HL-60 (cell line): ENCODE measurements at regions not wholly inside any gene's neighbourhood (a gene's known extent, or its start where the extent isn't known, plus 50 kb on each side); places are given as distances from the start of the nearest gene placed in this dataset.
"Not testable (repeated sequence)": the region's sequence is repeated elsewhere in the genome, so short reads cannot be mapped to it uniquely, and the experiment has no call there.

Source experiments
- DNase-seq, 2 experiments: peaks; one replicate each; pipeline ENCODE4 v3.0.0-alpha.2; 2010 to 2020; ENCODE audit warnings: low read depth in 1 of 2, low spot score in 1 of 2
- H3K27ac ChIP-seq: fragments of 250-450 bp; sonication (Bioruptor Pico); replicated peaks from 2 replicates; pipeline ENCODE4 v1.5.1; 2020; ENCODE audit warnings: mild to moderate bottlenecking, moderate library complexity
- H3K27me3 ChIP-seq: fragments of 250-450 bp; sonication (Bioruptor Pico); 2 replicates; pipeline ENCODE4 v1.5.1; 2021; ENCODE audit warnings: mild to moderate bottlenecking, moderate library complexity; ENCODE audit not compliant: insufficient read depth, poor library complexity, severe bottlenecking
- H3K4me3 ChIP-seq: replicated peaks from 2 replicates; pipeline ENCODE4 v1.5.1; 2011; ENCODE audit warnings: mild to moderate bottlenecking, control low read depth, low read length; ENCODE audit not compliant: insufficient read depth
- CTCF ChIP-seq: IDR thresholded peaks from one replicate; pipeline ENCODE4 v1.5.1; 2011; ENCODE audit warnings: low read length, control low read depth, inconsistent platforms; ENCODE audit not compliant: insufficient read depth
- GABPA ChIP-seq: IDR thresholded peaks from 2 replicates; pipeline ENCODE4 v1.6.1; 2012; ENCODE audit warnings: low read depth
- POLR2AphosphoS5 ChIP-seq: IDR thresholded peaks from 2 replicates; pipeline ENCODE4 v1.6.1; 2012; ENCODE audit warnings: low read depth
- REST ChIP-seq: IDR thresholded peaks from 2 replicates; pipeline ENCODE4 v1.6.1; 2012; ENCODE audit warnings: low read depth; ENCODE audit not compliant: insufficient replicate concordance
- SPI1 ChIP-seq: IDR thresholded peaks from 2 replicates; pipeline ENCODE4 v1.6.1; 2012; ENCODE audit warnings: low read depth, mild to moderate bottlenecking, borderline replicate concordance

- Histone ChIP-seq H3K27ac (no peak overlapping the region), H3K4me3 (no peak overlapping the region), H3K27me3 (no peaks in the 10 kb centered on the region)
- DNase-seq: no peak
- no peak for TF ChIP-seq CTCF
- TF ChIP-seq REST: no peak
- TF ChIP-seq SPI1: no peak
- TF ChIP-seq POLR2AphosphoS5: no peak
- TF ChIP-seq GABPA: no peak
Observed at GRCh38 chr1:118461154-118461553, 276.1 kb upstream of the SPAG17 start.

GRCh38 chr1:118459871-118460270 lies 274.8 kb upstream of the SPAG17 start:
- TF ChIP-seq CTCF (no peak), POLR2AphosphoS5 (no peak), GABPA (no peak), REST (no peak), SPI1 (no peak)
- no peaks in the 10 kb centered on the region for H3K27me3 ChIP-seq
- no peak overlapping the region for H3K4me3 ChIP-seq
- no peak overlapping the region for H3K27ac ChIP-seq
- no peak for DNase-seq

- DNase-seq, H3K27me3 ChIP-seq, H3K4me3 ChIP-seq, H3K27ac ChIP-seq: not testable (repeated sequence)
Observed at GRCh38 chr1:118453856-118454255, 268.8 kb upstream of the SPAG17 start.

- no peak overlapping the region for H3K27ac ChIP-seq
- no peak overlapping the region for H3K4me3 ChIP-seq
- DNase-seq: no peak
- no peaks in the 10 kb centered on the region for H3K27me3 ChIP-seq
- TF ChIP-seq GABPA (no peak), REST (no peak), CTCF (no peak), POLR2AphosphoS5 (no peak), SPI1 (no peak)
Observed at GRCh38 chr1:118445156-118445555, 260.1 kb upstream of the SPAG17 start.
